A673 (cell line): ENCODE measurements at regions not wholly inside any gene's neighbourhood (a gene's known extent, or its start where the extent isn't known, plus 50 kb on each side); places are given as distances from the start of the nearest gene placed in this dataset.

Experiments
- EZH2 ChIP-seq: fragments of 200-600 bp; sonication (generic); IDR thresholded peaks from 2 replicates; pipeline ENCODE4 v1.6.1; 2017; ENCODE audit warnings: borderline replicate concordance, low read depth, mild to moderate bottlenecking, mixed read lengths, antibody characterized with exemption, low read length; ENCODE audit not compliant: poor library complexity, severe bottlenecking
- TF ChIP-seq, protein P1 (sequence below): fragments of 300-800, 200-600 bp; sonication (generic); conservative IDR thresholded peaks from 2 replicates; pipeline ENCODE4 v1.5.1; 2017; ENCODE audit warnings: low read depth, mild to moderate bottlenecking, antibody characterized with exemption, low read length, moderate library complexity, mixed read lengths

DNA sequence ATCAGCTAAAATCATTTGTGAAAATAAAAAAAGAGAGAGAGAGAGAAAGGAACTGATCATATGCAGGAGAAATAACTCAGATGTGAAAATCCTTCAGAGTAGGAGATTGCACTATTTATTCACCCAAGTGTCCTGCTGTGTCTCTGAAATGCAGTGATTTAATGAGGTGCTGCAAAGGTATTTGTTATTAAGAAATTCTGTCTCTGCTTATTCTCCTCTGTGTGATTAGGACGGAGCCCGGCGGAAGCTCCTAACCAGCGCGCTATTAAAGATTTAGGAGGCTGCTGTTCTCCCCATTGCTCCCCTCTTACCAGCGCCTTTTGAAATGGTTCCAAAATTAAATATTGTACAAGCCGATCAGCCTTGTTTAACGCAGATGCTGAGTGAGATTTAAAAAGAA is 528.3 kb downstream of the BUD13 start:
- TF ChIP-seq, protein P1, sequence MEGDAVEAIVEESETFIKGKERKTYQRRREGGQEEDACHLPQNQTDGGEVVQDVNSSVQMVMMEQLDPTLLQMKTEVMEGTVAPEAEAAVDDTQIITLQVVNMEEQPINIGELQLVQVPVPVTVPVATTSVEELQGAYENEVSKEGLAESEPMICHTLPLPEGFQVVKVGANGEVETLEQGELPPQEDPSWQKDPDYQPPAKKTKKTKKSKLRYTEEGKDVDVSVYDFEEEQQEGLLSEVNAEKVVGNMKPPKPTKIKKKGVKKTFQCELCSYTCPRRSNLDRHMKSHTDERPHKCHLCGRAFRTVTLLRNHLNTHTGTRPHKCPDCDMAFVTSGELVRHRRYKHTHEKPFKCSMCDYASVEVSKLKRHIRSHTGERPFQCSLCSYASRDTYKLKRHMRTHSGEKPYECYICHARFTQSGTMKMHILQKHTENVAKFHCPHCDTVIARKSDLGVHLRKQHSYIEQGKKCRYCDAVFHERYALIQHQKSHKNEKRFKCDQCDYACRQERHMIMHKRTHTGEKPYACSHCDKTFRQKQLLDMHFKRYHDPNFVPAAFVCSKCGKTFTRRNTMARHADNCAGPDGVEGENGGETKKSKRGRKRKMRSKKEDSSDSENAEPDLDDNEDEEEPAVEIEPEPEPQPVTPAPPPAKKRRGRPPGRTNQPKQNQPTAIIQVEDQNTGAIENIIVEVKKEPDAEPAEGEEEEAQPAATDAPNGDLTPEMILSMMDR = no peak
- no peak for TF ChIP-seq EZH2
